GM23248 (cell line): ENCODE measurements at regions not wholly inside any gene's neighbourhood (a gene's known extent, or its start where the extent isn't known, plus 50 kb on each side); places are given as distances from the start of the nearest gene placed in this dataset.
"Not testable (repeated sequence)": the region's sequence is repeated elsewhere in the genome, so short reads cannot be mapped to it uniquely, and the experiment has no call there.

Source experiments
- DNase-seq: peaks from one replicate; pipeline ENCODE4 v3.0.0-alpha.2; 2015
- H2AFZ ChIP-seq: fragments of 200-600 bp; sonication (generic); 2 replicates; pipeline ENCODE4 v1.6.1; 2016; ENCODE audit warnings: antibody characterized with exemption
- H3F3A ChIP-seq: fragments of 200-600 bp; sonication (generic); 2 replicates; pipeline ENCODE4 v1.6.1; 2016; ENCODE audit warnings: mild to moderate bottlenecking, antibody characterized with exemption, mixed run types; ENCODE audit not compliant: insufficient read depth
- H3K27ac ChIP-seq: fragments of 200-600 bp; sonication (generic); 2 replicates; pipeline ENCODE4 v1.5.1; 2016; ENCODE audit warnings: mild to moderate bottlenecking
- H3K27me3 ChIP-seq: fragments of 200-600 bp; sonication (generic); replicated peaks from 2 replicates; pipeline ENCODE4 v1.6.1; 2016; ENCODE audit warnings: mild to moderate bottlenecking; ENCODE audit not compliant: insufficient read depth
- H3K36me3 ChIP-seq: fragments of 200-600 bp; sonication (generic); 2 replicates; pipeline ENCODE4 v1.6.1; 2016; ENCODE audit warnings: low read depth, mild to moderate bottlenecking
- H3K4me1 ChIP-seq: fragments of 200-600 bp; sonication (generic); 2 replicates; pipeline ENCODE4 v1.6.1; 2016; ENCODE audit warnings: mild to moderate bottlenecking; ENCODE audit not compliant: insufficient read depth
- H3K4me2 ChIP-seq: fragments of 200-600 bp; sonication (generic); one replicate; pipeline ENCODE4 v1.6.1; 2016; ENCODE audit warnings: mild to moderate bottlenecking; ENCODE audit not compliant: unreplicated experiment
- H3K4me3 ChIP-seq: fragments of 200-600 bp; sonication (generic); 2 replicates; pipeline ENCODE4 v1.5.1; 2016; ENCODE audit warnings: mild to moderate bottlenecking
- H3K79me2 ChIP-seq: fragments of 200-600 bp; sonication (generic); 2 replicates; pipeline ENCODE4 v1.6.1; 2016; ENCODE audit warnings: mild to moderate bottlenecking; ENCODE audit not compliant: insufficient read depth
- H3K9ac ChIP-seq: fragments of 200-600 bp; sonication (generic); 2 replicates; pipeline ENCODE4 v1.6.1; 2016; ENCODE audit warnings: mild to moderate bottlenecking
- H3K9me2 ChIP-seq: fragments of 200-600 bp; sonication (generic); 2 replicates; pipeline ENCODE4 v1.6.1; 2016; ENCODE audit warnings: mixed run types, mild to moderate bottlenecking, moderate library complexity; ENCODE audit not compliant: insufficient read depth
- H3K9me3 ChIP-seq: fragments of 200-600 bp; sonication (generic); one replicate; pipeline ENCODE4 v1.6.1; 2017; ENCODE audit warnings: low read depth
- H4K20me1 ChIP-seq: fragments of 200-600 bp; sonication (generic); 2 replicates; pipeline ENCODE4 v1.6.0; 2016; ENCODE audit not compliant: insufficient read depth
- EZH2 ChIP-seq: fragments of 200-600 bp; sonication (generic); IDR thresholded peaks from 2 replicates; pipeline ENCODE4 v1.6.1; 2018; ENCODE audit warnings: antibody characterized with exemption, mild to moderate bottlenecking; ENCODE audit not compliant: insufficient read depth, poor library complexity, severe bottlenecking
- EZH2phosphoT487 ChIP-seq: fragments of 200-600 bp; sonication (generic); IDR thresholded peaks from 2 replicates; pipeline ENCODE4 v1.6.1; 2018; ENCODE audit warnings: antibody characterized with exemption, moderate library complexity, mild to moderate bottlenecking, low read depth; ENCODE audit not compliant: insufficient read depth
- WGBS, 2 experiments: methylation state at CpG; one replicate each; pipeline ENCODE4 v1.1.6; 2015 to 2017; ENCODE audit warnings: low lambda C conversion rate in 2 of 2, low coverage in 1 of 2; ENCODE audit errors: missing lambda C conversion rate in 2 of 2; 5-methylcytosine and 5-hydroxymethylcytosine counted together
- in situ Hi-C: fragments of 300-500 bp; cut with MboI; formaldehyde crosslinking; loops from 2 replicates; pipeline ENCODE4 v1.15.0; 2020

- Histone ChIP-seq H3K27ac (no peak overlapping the region), H3K9me2 (no peaks in the 10 kb centered on the region), H3K79me2 (no peaks in the 10 kb centered on the region), H3K4me1 (no peaks in the 10 kb centered on the region), H3K9ac (no peak overlapping the region), H3F3A (no peaks in the 10 kb centered on the region), H3K4me3 (no peak overlapping the region), H3K27me3 (no peaks in the 10 kb centered on the region), H3K9me3 (no peaks in the 10 kb centered on the region), H3K4me2 (no peak overlapping the region), H3K36me3 (no peaks in the 10 kb centered on the region), H4K20me1 (no peaks in the 10 kb centered on the region), H2AFZ (no peak overlapping the region)
- 0 to 1% methylated on average over 2 of the region's 2 CpGs for WGBS, 2 experiments
- in situ Hi-C loops, result no loop called here
- no peak for TF ChIP-seq EZH2phosphoT487
- no peak for TF ChIP-seq EZH2
- DNase-seq, result no peak
These were observed 248.8 kb downstream of the ISL1 start for GRCh38 chr5:51632027-51632426.

GRCh38 chr5:51632793-51633192 lies 249.5 kb downstream of the ISL1 start:
- TF ChIP-seq EZH2phosphoT487 (no peak), EZH2 (no peak)

DNA sequence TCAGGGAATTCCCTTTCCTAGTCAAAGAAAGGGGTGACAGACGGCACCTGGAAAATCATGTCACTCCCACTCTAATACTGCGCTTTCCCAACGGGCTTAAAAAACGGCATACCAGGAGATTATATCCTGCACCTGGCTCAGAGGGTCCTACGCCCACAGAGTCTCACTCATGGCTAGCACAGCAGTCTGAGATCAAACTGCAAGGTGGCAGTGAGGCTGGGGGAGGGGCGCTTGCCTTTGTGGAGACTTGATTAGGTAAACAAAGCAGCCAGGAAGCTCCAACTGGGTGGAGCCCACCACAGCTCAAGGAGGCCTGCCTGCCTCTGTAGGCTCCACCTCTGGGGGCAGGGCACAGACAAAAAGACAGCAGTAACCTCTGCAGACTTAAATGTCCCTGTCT lies 253.7 kb downstream of the ISL1 start:
- DNase-seq, H4K20me1 ChIP-seq, H3K27me3 ChIP-seq, H2AFZ ChIP-seq, H3K9me3 ChIP-seq, in situ Hi-C loops, H3K79me2 ChIP-seq, H3K4me3 ChIP-seq, H3K9me2 ChIP-seq, H3F3A ChIP-seq, H3K27ac ChIP-seq, H3K4me1 ChIP-seq, H3K9ac ChIP-seq, H3K4me2 ChIP-seq, H3K36me3 ChIP-seq: not testable (repeated sequence)
- WGBS, 2 experiments, result 46 to 49% methylated on average over 6 of the region's 6 CpGs

More at GRCh38 chr5:51632793-51633192, 249.5 kb downstream of the ISL1 start:
- Histone ChIP-seq H3K79me2 (no peaks in the 10 kb centered on the region), H3K9me3 (no peaks in the 10 kb centered on the region), H3K36me3 (no peaks in the 10 kb centered on the region), H3K9me2 (no peaks in the 10 kb centered on the region), H3K9ac (no peak overlapping the region), H3F3A (no peaks in the 10 kb centered on the region), H3K4me3 (no peak overlapping the region), H2AFZ (no peak overlapping the region), H3K4me2 (no peak overlapping the region), H3K27me3 (no peaks in the 10 kb centered on the region), H4K20me1 (no peaks in the 10 kb centered on the region), H3K27ac (no peak overlapping the region), H3K4me1 (no peaks in the 10 kb centered on the region)
- 10 to 26% methylated on average over 2 of the region's 2 CpGs for WGBS, 2 experiments
- DNase-seq, result no peak
- in situ Hi-C loops, result no loop called here

DNA sequence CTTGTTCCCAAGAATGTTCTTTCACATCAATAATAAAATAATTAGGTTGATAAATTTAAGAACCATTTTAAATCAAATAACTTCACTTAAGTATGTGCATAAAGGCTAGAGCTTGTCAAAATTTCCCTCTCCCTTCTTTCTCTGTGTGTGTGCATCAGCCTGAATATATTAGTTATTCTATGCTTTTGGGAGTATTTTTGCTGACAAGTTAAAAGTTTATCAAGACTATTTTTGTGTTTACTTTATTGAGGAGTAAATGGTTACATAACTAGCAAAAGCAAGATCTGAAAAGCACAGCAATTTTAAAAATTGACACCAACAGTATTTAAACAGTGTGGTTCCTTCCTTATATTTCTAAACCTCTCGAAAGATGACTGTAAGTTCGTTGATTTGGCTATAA lies 261.7 kb downstream of the ISL1 start:
- Histone ChIP-seq H3K36me3 (no peaks in the 10 kb centered on the region), H3K79me2 (no peaks in the 10 kb centered on the region), H3K9me2 (no peaks in the 10 kb centered on the region), H3F3A (no peaks in the 10 kb centered on the region), H3K9me3 (peaks cover 2% of the 10 kb centered on the region), H3K4me1 (no peaks in the 10 kb centered on the region), H3K27me3 (no peaks in the 10 kb centered on the region), H2AFZ (no peak overlapping the region), H4K20me1 (no peaks in the 10 kb centered on the region), H3K9ac (no peak overlapping the region), H3K27ac (no peak overlapping the region), H3K4me3 (no peak overlapping the region), H3K4me2 (no peak overlapping the region)
- in situ Hi-C loops, result no loop called here
- 14 to 16% methylated on average over 2 of the region's 2 CpGs for WGBS, 2 experiments
- DNase-seq, result no peak
- TF ChIP-seq EZH2phosphoT487 (no peak), EZH2 (no peak)

DNA sequence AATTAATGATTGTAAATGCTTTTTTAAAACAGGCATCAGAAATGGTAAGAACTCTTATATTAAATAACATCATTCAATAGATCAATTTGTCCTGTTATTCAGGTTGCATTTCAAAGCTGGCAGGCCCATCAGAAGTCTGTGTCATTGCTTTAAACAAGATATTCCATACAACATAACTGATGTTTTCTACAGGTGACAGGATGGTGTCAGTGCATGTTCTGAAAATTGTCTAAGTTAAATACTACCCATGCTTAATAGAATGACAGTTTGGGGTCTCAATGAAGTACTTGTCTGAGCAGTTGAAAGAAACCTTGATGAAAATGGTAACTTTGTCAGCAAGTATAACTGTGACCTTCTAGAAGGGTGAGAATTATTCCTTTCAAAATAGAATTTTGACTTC lies 263.2 kb downstream of the ISL1 start:
- H2AFZ ChIP-seq, result no peak overlapping the region
- no peaks in the 10 kb centered on the region for H3K4me1 ChIP-seq
- no peaks in the 10 kb centered on the region for H4K20me1 ChIP-seq
- no peak overlapping the region for H3K9ac ChIP-seq
- H3K36me3 ChIP-seq, result no peaks in the 10 kb centered on the region
- no peak overlapping the region for H3K4me3 ChIP-seq
- no peak overlapping the region for H3K4me2 ChIP-seq
- no peaks in the 10 kb centered on the region for H3K79me2 ChIP-seq
- TF ChIP-seq EZH2, result no peak
- TF ChIP-seq EZH2phosphoT487, result no peak
- no peaks in the 10 kb centered on the region for H3F3A ChIP-seq
- H3K27ac ChIP-seq, result no peak overlapping the region
- DNase-seq, result no peak
- H3K9me3 ChIP-seq, result peaks cover 2% of the 10 kb centered on the region
- in situ Hi-C loops, result no loop called here
- no peaks in the 10 kb centered on the region for H3K27me3 ChIP-seq
- H3K9me2 ChIP-seq, result no peaks in the 10 kb centered on the region
